ENCODE measurements at regions not wholly inside any gene's neighbourhood (a gene's known extent, or its start where the extent isn't known, plus 50 kb on each side); places are given as distances from the start of the nearest gene placed in this dataset.

DNA sequence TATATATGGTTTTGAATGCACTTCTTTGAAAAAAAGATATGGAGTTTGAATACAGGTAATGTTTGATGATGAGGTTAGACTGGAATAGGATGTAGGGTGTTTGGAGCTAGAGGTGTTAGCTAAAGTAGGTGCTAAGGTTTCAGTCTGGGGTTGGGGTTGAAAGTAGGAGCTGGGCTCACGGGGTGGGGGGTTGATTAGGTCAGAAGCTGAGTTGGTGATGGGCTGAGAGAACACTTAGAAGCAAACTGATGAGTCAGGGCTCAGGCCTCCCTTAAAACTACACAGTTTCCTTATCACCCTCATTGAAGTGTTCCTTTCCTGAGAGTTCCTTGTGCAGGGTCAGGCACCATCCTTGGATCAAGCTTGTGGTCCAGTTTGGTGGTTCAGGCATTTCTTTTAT lies 308.8 kb upstream of the ADAMTS16 start:
- ChIA-PET CTCF (no interaction called here), POLR2A (no interaction called here)
- no peak for TF ChIP-seq CTCF (IDR thresholded peaks at IDR 0.05; ENCODE audit: insufficient read depth, low read length, missing control alignments)
- DNase-seq (ENCODE audit: low read depth, low spot score) = no peak
- no peak overlapping the region for H3K4me3 ChIP-seq (ENCODE audit: low read depth, low read length)

DNA sequence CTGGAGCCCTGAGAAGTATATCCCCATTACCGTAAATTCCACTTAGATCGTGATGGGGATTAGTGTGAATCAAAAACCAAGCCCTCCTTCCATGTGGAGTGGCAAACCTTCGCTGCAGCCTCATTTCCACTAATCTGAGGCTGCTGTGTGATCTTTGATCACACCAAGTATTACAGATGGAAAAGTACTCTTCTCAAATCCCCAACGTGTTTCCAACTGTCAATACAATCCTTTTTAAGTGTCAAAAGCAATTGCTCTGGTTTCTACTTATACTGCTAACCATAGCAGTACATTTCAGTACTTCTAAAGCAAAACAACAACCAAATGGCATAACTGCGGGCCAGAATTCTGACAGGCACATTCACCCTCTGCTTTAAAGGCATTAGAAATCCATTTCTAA lies 307.7 kb upstream of the ADAMTS16 start:
- POLR2A ChIA-PET = no interaction called here
- no peak for TF ChIP-seq CTCF (IDR thresholded peaks at IDR 0.05; ENCODE audit: insufficient read depth, low read length, missing control alignments)
- CTCF ChIA-PET = no interaction called here
- no peak overlapping the region for H3K4me3 ChIP-seq (ENCODE audit: low read depth, low read length)
- DNase-seq (ENCODE audit: low read depth, low spot score) = no peak

DNA sequence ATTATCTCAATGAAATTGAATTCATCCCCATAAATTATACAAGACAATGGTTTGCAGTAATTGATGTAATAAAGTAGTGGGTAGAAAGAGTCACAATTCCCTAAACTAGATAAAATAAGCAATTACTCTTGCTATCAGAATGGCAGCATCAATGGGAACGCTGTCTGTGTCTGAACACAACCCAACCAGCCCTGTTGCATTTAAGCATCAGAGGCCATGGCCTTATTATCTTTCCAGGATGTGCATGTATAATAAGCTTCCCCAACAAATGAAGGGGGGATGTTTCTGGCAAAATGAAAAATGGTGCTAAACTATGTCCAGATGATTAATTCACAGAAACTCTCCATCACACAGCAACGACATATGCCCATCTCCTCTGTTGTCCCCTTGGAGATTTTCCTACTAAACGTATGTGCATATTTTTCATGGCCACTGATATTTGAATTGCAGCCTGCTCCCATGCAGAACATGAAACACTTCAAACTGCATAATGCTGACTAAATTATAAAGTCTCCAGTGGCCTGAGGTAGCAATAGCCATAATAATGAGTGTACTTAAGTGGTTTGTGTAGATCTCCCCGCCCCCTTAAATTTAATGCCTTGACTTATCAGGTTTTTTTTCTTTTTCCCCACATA lies 306.9 kb upstream of the ADAMTS16 start:
- ChIA-PET POLR2A (no interaction called here), CTCF (no interaction called here)
- TF ChIP-seq CTCF (IDR thresholded peaks at IDR 0.05; ENCODE audit: insufficient read depth, low read length, missing control alignments) = no peak
- no peak for DNase-seq (ENCODE audit: low read depth, low spot score)
- H3K4me3 ChIP-seq (ENCODE audit: low read depth, low read length) = no peak overlapping the region

GRCh38 chr5:4837489-4838058 lies 302.6 kb upstream of the ADAMTS16 start:
- H3K4me3 ChIP-seq (ENCODE audit: low read depth, low read length) = no peak overlapping the region
- no peak for TF ChIP-seq CTCF (IDR thresholded peaks at IDR 0.05; ENCODE audit: insufficient read depth, low read length, missing control alignments)
- no peak for DNase-seq (ENCODE audit: low read depth, low spot score)
- CTCF ChIA-PET = no interaction called here
- POLR2A ChIA-PET = no interaction called here

- ChIA-PET POLR2A (no interaction called here), CTCF (no interaction called here)
- no peak overlapping the region for H3K4me3 ChIP-seq (ENCODE audit: low read depth, low read length)
- TF ChIP-seq CTCF (IDR thresholded peaks at IDR 0.05; ENCODE audit: insufficient read depth, low read length, missing control alignments) = no peak
- no peak for DNase-seq (ENCODE audit: low read depth, low spot score)
Observed at GRCh38 chr5:4845221-4845620, 294.9 kb upstream of the ADAMTS16 start.

GRCh38 chr5:4847766-4848165 lies 292.4 kb upstream of the ADAMTS16 start:
- TF ChIP-seq CTCF (IDR thresholded peaks at IDR 0.05; ENCODE audit: insufficient read depth, low read length, missing control alignments) = no peak
- H3K4me3 ChIP-seq (ENCODE audit: low read depth, low read length) = no peak overlapping the region
- ChIA-PET POLR2A (no interaction called here), CTCF (no interaction called here)
- DNase-seq (ENCODE audit: low read depth, low spot score) = no peak
